GM19397 (cell line): ENCODE measurements at regions not wholly inside any gene's neighbourhood (a gene's known extent, or its start where the extent isn't known, plus 50 kb on each side); places are given as distances from the start of the nearest gene placed in this dataset.
"Not testable (repeated sequence)": the region's sequence is repeated elsewhere in the genome, so short reads cannot be mapped to it uniquely, and the experiment has no call there.

Experiments used
- ATAC-seq: cut with Tn5 transposase; IDR thresholded peaks from one replicate; pipeline ENCODE4 v1.9.1; 2021; ENCODE audit warnings: mild to moderate bottlenecking, moderate library complexity; ENCODE audit not compliant: unreplicated experiment

DNA sequence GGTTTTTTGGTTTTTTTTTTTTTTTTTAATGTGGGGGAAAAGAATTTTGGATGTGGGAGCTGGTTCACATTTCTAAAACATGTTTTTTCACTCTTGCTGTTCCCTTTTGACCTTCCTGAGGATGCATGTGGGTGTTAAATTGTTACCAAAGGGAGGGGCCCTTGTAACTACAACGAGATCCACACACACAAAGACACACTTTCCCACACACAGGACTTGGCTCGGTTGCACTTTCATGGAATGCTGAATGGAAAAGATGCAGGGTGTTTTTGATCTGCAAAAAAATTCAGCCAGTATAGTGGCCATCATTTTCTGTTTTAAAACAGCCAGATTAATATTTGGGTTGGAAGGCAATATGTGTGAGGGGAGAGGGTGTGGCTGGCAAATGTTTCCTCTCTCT lies 576.9 kb downstream of the EBF1 start:
- ATAC-seq: no peak

DNA sequence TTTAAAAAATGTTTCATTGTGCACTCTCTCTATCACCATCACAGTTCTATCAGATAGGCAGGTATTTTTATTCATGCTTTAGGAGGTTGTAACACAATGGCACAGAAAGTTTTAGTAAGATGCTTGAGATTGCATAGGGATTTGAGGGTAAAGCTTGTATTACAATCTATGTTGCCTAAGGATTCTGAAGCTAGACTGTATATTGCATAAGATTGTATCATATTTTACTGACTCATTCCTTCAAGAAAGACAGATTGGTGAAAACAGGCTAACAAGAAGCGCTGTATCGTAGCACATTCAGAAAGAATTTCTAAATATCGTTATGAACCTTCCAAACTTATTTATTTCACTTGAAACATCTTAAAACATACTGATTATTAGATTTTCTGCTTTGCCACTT lies 577.7 kb downstream of the EBF1 start:
- ATAC-seq: no peak

DNA sequence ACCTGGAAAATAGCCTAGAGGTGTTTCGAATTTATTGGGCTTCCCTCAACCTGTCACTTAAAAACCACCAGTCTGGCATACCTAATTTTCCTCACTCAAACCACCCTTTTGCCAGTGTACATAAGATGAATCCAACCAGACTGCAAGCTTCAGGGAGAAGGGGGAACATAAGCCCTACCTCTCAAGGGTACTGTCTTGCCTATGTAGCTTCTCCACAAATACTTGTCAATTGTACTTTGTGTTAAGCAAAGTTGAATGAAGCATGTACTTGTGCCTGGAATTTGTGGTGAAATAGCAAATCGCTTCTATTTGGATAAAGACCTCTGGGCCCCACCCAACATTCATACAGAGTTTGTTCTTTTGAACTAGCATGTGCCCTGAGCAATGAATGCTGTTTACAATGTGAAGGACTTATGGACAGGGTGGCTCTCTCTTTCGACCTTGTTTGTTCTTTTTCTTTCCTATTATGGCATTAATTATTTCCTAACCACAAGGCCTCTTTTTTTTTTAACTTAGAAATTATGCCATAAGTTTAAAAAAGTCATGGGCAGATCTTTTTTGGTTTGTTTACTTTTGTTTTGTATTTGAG lies 580.2 kb downstream of the EBF1 start:
- ATAC-seq: no peak

DNA sequence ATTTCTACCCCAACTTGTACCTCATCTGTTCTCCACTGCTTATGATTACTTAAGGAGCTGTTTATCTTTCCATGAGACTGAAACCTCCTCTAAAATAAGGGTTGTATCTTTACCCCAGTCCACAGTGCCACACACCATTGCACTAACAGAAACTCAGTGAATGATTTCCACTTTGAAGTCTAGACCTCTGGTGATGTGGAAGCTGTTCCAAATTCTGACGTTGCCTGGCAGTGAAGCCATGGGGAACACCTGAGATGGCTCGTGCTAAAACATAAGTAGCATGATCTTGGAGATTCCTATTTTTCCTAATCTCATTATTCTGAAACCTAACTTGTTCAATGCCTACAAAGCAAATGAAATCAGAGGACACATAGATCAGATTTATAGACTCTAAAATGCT lies 583.2 kb downstream of the EBF1 start:
- ATAC-seq: no peak

DNA sequence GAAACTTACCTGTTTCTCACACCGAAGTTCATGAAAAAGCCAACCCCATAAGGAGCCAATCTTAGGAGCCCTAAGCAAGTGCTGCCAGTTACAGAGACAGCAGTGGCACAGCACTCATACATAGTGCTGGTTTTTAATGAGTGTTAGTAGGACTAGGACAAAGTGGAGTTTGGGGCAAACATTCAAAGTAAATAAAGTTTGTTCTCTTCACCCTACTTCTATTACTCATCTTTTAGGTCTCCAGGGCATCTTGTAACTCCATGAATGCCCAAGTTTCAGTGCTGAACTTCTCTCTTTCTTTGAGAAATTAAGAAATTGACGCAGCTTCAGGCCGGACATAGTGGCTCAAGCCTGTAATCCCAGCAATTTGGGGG lies 584.7 kb downstream of the EBF1 start:
- ATAC-seq: no peak

DNA sequence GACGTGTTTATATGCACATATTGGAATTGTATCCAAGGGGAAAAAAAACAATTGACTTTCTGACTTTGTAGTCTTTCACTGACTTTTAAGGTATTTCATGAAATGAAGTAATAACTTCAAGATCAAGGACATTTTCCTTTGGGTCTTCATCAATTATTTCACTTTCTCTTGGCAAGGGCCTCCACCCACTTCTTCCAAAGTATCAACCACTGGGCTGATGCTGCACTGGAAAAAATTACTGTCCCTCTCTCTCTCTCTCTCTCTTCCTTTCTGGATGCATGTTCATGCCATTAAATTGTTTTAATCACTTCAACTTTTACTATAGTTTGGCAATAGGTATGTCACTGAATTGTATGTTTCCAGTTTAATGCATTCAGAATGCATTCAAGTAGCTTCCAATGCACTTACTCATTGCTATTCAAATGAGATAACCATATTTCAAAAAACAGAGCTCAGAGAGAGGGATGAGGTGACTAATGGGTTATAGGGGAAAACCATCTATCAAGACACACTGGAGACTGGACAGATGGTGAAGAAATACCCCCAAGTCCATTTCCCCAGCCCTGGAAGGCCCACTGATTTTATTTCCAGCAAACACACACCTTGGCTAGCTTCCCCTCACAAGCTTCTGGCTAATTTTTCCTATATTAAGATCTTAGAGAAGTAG lies 585.3 kb downstream of the EBF1 start:
- no peak for ATAC-seq

DNA sequence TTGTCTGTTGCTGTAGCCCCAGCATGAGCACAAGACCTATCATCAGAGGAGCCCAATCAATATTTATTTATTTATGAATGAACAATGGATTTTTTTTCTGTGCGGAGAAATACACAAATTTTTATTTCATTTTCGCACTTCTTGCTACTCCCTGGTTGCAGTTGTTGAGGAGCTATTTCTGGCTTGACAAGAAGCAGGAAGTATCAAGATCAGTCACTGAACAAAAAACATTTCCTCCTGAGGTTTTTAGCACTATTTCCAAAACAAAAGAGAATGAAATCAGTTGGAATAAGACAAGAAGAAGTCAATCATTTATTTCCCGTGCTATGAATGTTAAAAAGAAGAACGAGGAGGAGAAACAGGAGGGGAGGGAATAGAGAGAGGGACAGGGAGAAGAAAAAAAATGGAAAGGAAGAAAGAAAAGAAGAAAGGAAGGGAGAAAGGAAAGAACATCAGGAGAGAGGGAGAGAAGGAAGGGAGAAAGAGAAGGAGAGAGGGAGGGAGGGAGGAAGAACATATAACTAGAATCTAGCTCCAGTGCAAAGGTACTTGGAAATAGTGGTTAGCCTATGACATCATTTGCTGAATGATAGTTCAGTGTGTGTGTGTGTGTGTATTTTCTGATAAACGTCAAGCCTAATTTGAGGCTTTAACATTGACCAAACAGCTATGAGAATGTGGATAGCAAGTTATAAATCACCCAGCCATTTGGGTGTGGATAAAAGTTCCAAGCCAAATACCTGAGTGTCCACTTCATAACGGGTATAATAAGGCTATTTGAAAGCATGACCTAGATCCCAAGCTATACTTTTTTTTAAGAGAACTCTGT lies 586.0 kb downstream of the EBF1 start:
- no peak for ATAC-seq

DNA sequence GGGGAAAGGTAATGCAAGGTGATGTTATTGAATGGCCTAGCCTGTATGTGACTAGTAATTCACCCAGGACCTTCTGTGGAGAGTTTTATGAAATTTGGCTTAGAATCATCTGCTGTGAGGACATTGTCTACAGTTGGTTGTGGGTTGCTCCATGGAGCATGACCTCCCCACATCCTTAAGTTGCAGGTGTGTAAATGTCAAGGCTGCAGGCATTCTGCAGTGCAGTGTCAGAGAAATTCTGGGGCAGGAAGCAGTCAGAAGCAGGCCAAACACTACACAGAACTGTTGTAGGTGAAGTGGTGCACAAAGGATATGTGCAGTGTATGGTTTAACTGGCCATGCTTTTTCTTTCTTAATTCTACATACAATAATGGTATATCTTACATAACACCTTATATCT lies 588.3 kb downstream of the EBF1 start:
- peak; percentile 96 for ATAC-seq

DNA sequence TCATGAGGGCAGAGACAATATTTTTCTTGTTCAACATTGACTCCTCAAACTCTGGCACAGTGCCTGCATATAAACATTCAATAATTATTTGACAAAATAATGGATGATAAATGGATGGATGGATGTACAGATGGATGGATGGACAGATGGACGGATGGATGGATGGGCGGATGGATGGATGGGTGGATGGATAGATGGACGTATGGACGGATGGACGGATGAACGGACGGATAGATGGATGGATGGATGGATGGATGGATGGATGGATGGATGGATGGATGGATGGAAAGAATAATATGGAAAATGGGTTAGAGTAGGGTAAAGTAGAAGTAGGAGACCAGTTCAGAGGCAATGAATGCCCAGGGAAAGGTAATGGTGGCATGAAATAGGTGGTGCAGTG lies 589.2 kb downstream of the EBF1 start:
- no peak for ATAC-seq

DNA sequence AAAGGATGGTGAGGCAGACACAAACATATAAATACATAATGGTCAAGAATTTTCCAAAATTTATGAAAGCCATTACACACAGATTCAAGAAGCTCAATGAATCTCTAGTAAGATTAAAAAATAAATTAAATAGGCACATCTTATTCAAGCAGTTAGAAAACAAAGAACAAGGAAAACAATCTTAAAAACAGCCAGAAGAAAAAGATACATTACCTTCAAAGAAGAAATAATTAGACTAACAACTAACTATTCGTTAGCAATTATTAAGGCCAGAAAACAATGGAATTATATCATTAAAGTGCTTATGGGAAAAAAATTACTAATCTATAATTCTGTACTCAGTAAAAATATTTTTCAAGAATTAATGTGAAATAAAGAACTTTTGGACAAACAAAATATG lies 593.1 kb downstream of the EBF1 start:
- no peak for ATAC-seq

DNA sequence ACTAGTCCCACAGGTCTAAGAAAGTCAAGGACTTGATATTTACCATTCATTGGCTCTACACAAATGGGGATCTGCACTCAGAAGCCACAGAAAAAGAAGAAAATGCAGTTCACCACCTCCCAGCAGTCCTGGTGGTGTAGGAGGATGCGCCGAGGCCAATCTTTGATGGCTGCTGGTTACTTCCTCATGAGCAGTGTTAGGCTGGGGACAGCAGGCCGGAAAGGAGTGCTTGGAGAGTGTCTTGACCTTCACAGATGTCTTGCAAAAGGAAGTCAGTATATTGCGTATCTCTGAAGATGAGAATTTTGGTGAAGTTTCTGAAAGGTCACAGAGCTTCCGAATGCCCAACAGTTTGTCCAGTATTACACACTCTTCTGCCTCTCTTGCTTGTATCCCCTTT lies 597.0 kb downstream of the EBF1 start:
- ATAC-seq: no peak

DNA sequence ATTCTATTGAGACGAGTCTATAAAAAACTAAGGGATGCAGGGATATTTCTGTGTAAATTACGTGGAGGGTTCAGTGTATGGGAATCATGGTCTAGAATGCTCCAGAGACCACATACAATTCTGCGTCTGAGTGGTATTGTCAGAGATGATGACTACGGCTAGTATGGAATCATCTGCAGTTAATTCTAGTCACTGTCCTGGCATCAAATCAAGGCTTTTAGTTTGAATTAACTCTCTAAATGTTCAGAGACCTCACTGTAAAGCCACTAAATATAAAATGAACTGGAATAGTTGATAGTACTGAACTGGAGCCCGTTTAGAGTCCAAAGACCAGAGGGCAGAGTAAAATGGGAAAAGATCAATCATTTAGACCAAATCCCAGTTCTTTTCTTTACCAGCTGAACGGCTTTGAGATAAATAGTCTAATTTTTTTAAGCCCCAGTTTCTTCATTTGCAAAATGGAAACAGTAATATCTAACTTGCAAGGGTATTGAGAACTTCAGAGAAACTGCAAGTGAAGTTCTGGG lies 599.8 kb downstream of the EBF1 start:
- no peak for ATAC-seq

DNA sequence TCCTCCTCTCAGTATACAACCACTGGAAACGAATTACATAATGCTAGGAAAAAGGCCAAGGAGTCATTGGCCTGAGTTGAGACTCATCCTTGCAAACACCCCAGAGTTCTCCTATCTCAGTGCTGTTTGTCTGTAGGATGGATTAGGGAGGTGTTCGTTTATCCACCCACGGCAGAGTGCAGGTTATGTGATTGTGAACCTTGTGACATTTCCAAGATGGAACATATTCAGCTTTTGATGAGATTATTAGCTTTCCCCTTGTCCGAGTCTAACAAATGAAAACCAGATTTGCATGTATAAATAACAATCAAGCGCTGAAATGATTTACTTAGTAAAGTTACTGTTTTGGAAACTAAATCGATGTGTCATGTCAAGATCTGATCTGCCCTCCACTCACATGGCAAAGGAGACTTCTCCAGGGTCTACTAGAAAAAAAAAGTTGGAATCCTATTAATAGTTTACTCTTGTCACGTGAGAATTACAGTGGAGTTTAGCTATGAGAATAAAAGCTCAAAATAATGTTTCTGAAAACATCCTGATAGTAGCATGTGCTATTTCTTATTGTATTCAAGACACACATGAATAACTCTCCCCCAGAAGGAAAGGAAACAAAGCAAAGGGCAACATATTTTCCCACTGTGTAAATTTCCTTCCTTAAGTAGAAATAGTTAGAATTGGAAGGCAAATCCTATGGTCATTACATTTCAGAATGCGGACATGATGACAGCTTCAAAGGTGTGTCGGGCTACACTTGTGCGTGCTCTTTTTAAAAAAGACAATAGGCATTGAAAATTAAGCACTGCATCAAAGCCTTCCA lies 600.4 kb downstream of the EBF1 start:
- ATAC-seq: no peak

DNA sequence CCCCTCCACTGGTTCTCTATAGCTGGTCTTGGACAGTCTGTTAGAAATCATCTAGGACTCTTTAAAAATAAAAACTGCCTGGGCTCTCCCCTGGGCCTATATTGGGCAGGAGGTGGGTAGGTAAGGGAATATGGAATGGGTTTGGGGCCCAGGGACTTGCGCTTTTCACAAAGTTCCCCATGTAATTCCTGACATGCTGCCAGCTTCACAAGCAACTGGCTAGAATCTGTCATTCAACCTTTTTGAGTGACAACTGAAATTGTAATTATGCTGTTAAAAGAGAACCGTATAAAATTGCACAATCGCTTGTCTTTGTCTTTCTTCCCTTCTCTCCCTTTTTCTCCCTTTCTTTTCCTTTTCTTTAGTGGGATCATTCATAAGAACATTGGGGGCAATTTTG lies 603.1 kb downstream of the EBF1 start:
- no peak for ATAC-seq

DNA sequence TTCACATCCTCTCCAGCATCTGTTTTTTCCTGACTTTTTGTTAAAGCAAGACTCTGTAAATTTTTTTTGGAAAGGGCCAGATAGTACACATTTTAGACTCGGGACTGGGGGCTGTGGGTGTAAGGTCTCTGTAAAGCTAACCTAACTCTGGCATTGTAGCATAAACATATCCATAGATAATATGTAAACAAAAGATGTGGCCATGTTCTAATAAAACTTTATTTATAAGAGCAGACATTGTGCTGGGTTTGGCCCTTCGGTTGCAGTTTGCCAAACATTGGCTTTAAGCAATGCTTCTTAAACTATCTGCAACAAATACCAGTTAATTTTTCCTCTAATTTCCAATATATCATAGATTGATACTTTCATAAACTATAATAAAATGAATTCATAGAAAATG lies 605.2 kb downstream of the EBF1 start:
- no peak for ATAC-seq

DNA sequence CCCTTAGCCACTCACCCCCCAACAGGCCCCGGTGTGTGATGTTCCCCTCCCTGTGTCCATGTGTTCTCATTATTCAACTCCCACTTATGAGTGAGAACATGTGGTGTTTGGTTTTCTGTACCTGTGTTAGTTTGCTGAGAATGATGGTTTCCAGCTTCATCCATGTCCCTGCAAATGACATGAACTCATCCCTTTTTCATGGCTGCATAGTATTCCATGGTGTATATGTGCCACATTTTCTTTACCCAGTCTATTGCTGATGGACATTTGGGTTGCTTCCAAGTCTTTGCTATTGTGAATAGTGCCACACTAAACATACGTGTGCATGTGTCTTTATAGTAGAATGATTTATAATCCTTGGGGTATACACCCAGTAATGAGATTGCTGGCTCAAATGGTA lies 605.7 kb downstream of the EBF1 start:
- not testable (repeated sequence) for ATAC-seq

DNA sequence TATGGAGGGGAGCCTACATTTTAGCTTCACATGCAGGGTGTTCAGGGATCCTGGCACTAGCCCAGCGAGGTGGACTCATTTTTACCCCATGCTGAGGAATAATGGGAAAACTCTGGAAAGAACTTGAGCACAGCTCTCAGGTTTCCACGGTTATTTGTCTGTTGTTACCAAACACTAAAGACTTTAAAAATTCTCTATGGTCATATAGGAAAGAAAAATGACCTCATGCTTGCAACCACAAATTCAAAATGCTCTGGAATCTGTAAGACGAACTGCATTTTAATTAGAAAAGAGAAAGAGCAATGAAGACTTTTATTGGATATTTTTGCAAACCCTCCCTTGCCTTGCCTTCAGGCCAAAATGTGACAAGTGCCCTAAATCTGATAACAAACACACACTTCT lies 606.9 kb downstream of the EBF1 start:
- no peak for ATAC-seq

DNA sequence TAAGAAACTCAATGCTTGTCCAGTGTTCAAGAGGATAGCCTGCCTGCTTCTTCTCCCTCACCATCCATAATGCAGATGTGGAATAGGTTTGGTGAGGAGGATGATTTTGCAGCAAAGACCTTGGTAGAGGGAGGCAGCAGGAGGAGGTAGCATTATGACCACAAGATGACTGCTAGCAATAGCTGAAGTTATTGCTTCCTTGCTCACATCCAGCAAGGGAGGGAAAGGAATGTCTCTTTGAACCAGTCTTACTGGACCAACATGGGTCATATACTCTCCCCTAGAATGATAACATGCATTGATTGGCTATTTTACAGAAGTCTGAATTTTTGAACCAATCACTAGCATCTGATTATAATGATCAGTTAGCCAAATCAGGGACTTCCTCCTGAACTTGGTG lies 607.6 kb downstream of the EBF1 start:
- ATAC-seq: no peak

DNA sequence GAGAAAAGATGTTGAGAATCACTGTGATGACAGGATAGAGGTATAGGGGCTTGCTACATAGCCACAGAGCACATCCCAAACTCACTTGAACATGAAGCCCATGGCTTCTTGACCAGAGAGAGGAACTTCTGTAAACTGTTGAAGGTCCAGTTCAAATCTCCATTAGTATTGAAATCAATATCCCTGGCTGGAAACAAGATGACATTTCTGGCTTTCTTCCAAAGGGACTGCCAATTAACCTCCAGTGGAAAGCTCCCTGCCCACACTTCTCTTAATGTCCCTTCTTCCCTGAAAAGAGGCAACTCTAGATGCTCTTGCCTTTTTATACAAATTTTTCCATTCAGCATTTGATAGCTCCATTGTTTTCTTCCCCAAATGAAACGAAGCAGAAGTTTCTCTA lies 612.1 kb downstream of the EBF1 start:
- ATAC-seq: no peak

DNA sequence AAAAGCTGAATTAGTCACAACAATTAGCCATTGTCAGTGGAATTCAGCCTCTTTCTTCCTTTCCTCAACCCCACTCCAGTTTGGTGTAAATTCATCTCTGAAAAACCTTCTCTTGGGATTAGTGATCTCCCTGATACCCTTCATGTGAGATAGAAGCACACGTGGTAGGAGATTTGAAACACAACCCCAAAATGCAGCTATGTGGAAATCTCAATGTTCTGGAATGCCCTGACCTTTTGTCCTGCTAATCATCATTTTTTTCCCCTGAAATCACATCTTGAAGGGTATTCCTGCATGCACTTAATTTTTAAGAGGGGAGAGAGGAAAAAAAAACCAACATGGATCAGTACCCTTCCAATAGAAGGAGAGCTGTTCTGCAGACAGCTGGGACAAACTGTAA lies 612.6 kb downstream of the EBF1 start:
- no peak for ATAC-seq

DNA sequence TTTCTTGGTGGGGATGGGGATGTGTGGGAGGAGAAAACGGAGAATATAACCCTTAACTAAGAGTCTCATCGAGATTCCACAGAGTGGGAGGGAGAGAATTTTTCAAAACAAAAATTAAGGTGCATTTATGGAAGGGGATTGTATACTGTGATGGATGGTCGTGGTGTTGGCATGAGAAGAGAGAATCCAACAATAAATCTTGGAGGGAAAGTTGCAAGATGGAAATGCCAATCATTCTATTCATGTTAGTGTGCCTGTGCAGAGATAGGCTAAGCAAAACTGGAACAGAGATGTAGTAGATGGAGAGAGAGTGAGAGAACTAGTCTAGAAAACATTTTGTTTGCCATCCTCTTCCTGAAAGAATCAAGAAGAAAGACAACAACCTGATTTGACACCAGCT lies 613.1 kb downstream of the EBF1 start:
- no peak for ATAC-seq
